Hematopoietic multipotent progenitor cell treated with erythropoietin and hydrocortisone succinate and interleukin-3 and kit ligand, for 4 days (in vitro differentiated cells): ENCODE measurements at regions not wholly inside any gene's neighbourhood (a gene's known extent, or its start where the extent isn't known, plus 50 kb on each side); places are given as distances from the start of the nearest gene placed in this dataset.
"Not testable (repeated sequence)": the region's sequence is repeated elsewhere in the genome, so short reads cannot be mapped to it uniquely, and the experiment has no call there.

Experiments used
- DNase-seq: peaks from one replicate; pipeline ENCODE4 v3.0.0-alpha.2; 2015

GRCh38 chr6:2611092-2611491 is 139.6 kb downstream of the MYLK4 start:
- no peak for DNase-seq

DNA sequence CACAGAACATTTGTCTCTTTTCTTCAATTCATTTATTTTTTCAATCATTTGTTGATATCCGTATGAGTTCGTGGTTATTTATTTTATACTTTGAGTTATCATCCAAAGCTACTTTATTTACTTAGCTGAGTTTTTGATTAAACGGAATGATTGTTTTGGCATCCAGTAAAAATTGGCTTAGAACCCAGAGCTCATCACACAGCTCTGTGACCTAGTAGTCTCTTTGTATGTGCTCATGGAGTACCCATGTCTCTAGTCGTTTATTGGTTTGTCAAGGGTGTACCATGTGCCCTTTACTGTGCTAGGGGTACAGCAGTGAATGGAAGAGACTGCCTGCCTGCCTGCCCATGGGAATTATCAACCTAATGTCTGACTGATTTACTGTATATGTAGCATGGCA is 142.2 kb downstream of the MYLK4 start:
- DNase-seq: no peak

- no peak for DNase-seq
These were observed 150.4 kb downstream of the MYLK4 start for GRCh38 chr6:2600363-2600762.

GRCh38 chr6:2599817-2600216 is 150.9 kb downstream of the MYLK4 start:
- no peak for DNase-seq

- no peak for DNase-seq
These were observed 151.9 kb downstream of the MYLK4 start for GRCh38 chr6:2598867-2599266.

DNA sequence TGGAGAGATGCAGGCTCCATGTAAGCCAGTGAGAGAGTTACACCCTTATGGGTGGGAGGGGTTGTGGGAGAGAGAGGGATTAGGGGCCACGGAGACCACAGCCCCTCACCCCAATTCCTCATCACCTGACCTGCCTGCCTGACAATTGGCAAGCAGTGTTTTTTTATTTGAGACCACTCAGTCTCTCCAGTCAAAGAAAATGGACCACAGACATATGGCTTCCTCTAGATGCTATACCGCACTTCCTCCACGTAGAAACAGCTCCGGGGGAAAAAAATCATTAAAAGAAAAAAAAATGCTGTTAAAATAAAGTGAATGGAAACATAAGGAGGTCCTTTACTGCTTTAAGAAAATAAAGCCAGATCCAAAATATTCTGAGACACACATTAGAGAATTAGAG is 152.7 kb downstream of the MYLK4 start:
- DNase-seq: peak; percentile 8

- DNase-seq: not testable (repeated sequence)
These were observed 153.3 kb downstream of the MYLK4 start for GRCh38 chr6:2597457-2597856.

DNA sequence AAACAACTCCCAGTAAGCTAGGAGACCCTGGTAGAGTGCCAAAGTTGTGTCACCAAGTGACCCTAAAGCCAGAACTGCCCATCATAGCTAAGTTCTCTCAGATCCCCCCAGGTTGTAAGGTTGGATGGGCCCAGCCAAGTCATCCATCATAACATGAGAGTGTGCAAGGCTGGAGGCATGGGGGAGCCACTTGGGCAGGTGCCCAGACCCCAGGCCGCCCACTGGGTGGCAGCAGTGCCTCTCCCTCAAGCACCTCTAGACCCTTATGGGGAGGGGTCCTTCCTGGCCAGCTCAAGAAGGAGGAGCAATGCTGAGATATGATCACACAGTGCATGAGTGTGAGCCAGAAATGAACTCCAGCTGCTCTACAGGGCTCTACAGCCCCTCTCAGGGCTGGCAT is 154.5 kb downstream of the MYLK4 start:
- peak; percentile 17 for DNase-seq

- no peak for DNase-seq
These were observed 155.9 kb downstream of the MYLK4 start for GRCh38 chr6:2594868-2595267.

DNA sequence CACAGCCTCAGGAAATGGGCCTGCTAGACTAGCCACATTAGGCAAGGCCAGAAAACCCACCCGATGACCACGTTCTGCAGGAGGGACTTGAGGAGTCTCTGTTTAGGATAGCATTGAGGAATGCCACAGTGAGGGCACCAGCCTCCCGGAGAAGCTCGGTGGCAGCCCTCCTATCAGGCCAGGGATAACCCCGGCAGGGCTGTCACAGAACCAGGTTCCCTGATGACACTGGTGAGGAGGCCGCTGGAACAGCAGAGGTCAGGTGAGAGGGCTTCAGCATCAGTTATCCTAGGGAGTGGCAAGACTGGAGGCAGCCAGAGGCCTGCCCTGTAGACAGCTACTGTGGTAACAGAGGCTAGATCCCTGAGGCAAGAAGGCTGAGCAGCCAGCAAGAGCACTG is 157.6 kb downstream of the MYLK4 start:
- DNase-seq: no peak

DNA sequence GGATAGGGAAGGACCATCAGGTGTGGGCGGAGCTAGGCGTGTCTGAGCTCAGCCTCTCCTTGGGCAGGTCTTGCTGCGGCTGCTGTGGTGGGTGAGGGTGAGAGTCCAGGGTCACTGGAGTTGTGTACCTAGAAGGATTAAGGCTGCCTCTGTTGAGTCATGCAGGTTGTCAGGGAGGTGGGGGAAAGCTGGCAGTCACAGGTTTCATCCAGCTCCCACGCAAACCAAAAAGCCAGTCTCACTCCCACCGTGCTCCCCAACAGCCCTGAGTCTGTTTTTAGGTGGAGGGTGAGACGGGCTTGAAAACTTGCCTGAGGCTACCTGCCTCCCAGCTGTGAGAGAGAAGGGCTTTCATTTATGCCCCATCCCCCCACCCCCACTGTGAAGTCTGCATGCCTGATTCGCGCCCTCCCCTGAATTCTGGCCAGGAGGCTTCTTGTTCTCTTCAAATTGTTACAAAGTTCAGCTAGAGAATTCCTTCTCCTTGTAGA is 161.5 kb downstream of the MYLK4 start:
- no peak for DNase-seq

- no peak for DNase-seq
These were observed 167.3 kb downstream of the MYLK4 start for GRCh38 chr6:2583459-2583858.

DNA sequence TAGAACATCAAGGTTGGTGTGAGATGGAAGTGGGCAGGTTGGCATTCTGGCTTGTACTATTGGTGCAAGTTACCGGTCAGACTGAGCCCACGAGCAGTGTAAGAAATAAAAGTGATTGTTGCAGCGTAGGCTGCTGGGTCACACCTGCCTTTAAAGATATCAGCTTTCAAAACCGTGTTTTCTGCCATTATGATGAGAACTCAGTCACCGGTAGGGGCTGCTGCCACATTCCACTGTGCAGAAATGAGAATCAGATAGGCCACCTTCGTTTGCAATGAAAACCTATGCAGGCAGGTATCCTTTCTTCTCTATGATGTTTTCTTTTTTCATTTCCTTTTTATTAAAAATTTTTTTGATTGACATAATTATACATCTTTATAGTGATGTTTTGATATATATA is 168.5 kb downstream of the MYLK4 start:
- DNase-seq: no peak

GRCh38 chr6:2581611-2582010 is 169.1 kb downstream of the MYLK4 start:
- no peak for DNase-seq

DNA sequence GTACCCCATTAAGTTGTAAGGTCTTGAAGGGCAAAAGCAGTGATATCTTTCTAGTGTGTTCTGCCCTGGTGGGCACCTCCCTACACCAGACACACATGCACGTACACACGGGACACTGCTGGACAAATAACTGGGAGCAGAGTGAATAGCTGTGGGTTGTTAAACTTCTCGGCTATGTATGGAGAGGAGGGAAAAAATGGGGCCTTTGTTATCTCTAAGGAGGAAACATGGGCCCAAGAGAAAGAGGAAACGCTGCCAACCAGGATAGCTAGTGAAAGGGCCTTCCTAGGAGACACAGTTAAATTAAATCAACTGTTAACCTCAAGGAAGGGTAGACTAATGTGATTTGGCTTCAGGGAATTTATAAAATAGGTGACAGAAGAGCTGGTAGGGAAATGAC is 169.7 kb downstream of the MYLK4 start:
- no peak for DNase-seq

GRCh38 chr6:2579804-2580570 is 170.7 kb downstream of the MYLK4 start:
- DNase-seq: no peak

- DNase-seq: no peak
These were observed 171.4 kb downstream of the MYLK4 start for GRCh38 chr6:2579241-2579761.

DNA sequence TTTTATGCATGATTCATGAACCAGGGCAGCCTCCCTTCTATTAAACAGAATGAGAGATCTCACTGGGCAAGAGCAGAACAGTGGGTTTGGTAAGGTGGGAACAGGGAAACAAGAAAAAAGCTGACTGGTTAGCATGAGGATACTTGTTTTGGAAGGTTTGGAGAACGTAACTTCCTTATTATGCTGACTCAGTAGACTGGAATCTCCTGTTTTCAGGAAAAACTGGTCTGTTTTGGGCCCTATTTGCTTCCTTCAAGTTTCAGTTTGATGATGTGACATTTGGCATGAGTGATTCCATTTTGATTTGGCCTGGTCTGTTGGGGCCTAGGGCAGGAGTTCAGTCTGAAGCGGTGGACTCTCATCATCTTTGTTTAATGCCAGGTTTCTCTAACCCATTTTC is 172.0 kb downstream of the MYLK4 start:
- no peak for DNase-seq

DNA sequence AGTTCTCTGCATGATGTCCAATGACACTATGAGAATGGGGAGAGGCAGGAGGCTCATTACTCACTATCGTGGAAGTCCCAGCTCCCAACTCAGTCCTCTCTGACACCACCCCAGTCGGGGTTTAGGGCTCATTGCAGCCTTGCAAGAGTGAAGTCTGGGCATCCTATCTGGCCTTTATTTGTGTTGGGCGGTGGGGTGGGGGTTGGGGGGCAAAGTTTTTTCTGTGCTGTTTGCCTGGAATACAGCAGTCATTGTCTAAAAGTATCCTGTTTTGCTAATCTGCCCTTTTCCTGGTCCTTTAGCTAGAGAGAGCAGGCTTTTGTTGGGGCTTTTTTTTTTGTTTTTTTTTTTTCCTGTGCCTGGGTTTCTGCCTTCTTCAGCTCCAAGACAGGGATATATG is 174.2 kb downstream of the MYLK4 start:
- DNase-seq: no peak

DNA sequence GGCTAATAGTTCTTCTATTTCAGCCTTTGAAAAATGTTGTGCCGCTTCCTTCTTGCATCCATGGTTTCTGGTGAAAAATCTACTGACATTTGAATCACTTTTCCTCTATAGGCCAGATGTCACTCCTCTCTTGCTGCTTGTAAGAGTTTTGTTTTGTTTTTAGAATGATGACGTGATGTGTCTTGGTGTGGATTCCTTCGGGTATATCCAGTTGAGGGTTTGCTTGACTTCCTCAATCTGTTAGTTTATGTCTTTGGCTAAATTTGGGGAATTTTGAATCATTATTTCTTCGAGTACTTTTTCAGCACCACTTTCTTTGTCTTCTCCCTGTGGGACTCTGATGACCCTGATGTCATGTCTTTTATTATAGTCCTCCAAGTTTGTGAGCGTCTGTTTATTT is 175.5 kb downstream of the MYLK4 start:
- DNase-seq: no peak

DNA sequence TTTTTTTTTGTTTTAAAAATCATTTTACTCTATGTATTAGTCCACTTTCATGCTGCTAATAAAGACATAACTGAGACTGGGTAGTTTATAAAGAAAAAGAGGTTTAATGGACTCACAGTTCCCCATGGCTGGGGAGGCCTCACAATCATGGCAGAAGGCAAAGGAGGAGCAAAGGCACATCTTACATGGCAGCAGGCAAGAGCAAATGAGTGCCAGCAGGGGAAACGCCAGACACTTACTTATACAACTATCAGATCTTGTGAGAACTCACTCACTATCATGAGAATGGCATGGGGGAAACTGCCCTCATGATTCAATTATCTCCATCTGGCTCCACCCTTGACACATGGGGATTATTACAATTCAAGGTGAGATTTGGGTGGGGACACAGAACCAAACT is 181.3 kb downstream of the MYLK4 start:
- not testable (repeated sequence) for DNase-seq

DNA sequence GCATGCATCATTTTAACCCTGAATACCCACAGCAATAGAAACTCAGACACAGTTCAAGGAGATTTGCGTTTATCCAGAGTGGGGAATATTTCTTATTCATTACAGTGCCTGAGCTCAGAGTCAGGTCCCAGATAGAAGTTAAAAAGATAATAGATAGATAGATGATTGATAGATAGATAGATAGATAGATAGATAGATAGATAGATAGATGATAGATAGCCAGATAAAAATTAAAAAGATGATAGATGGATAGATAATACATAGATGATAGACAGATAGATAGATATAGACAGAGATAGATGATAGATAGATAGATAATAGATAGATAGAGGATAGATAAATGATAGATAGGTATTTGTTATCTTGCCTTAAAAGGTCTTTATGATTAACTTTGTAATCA is 184.7 kb downstream of the MYLK4 start:
- DNase-seq: no peak

DNA sequence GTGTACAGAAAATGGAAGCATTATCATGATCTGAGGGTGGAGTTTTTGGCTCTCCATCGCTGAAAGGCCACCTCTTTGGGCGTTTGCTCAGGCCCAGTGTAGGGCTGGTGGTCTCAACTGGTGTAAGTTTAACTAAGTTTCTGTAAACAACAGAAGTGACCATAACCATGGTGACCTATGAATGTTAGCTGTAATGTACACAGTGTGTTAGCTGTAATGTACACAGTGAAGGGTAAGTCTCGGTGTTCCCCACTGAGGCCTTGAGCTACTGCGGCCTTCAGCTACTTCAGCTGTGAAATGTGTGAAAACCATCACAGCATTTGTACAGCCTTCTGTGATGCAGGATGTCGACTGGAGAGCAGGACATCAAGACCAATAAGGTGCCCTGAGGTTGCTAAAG is 185.2 kb downstream of the MYLK4 start:
- DNase-seq: no peak

DNA sequence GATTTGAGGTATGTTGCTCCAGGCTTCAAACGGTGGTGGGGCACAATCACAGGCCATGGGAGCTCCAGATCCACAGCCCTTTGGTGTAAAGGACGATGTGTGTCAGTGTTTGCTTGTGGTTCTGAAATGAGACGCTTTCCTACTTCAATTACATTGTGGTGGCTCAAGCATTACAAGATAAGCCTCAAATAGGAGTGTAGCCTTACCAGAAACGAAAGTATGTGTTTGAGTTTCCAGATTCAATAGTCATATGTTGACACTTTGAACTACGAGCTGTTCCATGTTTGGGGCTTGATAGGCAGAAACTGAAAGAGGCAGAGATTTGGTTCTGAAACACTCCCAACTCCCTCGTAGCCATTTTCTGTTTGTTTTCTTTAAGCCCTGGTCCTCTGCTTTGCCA is 187.1 kb downstream of the MYLK4 start:
- no peak for DNase-seq
